ENCODE measurements at regions not wholly inside any gene's neighbourhood (a gene's known extent, or its start where the extent isn't known, plus 50 kb on each side); places are given as distances from the start of the nearest gene placed in this dataset.

DNA sequence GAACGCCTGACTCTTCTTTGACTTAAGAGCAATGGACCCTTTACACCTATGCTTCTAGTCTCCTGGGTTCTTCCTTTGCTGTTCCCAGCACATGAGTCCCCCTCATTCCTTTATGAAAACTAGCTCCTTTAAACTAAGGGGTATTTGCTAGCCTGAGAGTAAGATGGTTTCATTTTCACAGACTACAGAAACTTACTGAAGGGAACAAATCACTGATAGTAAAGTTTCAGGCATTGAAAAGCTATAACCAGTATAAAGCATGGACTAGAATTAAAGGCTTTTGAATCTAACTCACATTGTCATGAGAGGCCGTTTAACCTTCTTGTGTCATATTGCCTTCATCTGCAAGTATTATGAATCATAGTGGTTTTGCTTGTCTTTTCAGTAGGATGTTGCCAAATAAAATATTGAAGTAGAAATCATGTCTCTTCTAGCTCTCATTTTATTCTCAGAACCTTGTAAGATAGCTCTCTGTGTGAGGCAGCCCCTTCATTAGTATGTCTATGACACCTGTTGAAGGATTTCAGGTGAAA is 765.9 kb downstream of the NR2F2 start:
- in situ Hi-C loops (cut with HindIII; ENCODE audit: low pct_unique_long_range_greater_than_20kb, low sequenced_read_pairs) = no loop called here
- no peak for TF ChIP-seq JUND (IDR thresholded peaks at IDR 0.05; ENCODE audit: low read depth)
- no peak for DNase-seq (ENCODE audit: low read depth in 1 of 2, low spot score in 1 of 2)

DNA sequence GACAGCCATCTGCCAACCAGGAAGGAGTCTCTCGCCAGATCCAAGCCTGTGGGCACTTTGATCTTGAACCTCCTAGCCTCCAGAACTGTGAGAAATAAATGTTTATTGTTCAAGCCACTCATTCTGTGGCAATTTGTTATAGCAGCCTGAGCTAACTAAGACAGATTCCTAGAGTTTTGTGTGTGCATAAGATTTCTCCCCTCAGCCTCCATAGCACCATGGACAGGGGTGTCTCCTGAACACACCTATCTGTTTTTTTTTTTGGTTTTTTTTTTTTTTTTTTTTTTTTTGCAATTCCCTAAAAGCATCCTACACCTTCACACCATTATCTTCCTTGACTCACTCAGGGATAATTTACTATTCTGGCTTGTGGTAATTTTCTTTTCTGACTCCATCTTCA is 768.5 kb downstream of the NR2F2 start:
- no peak for TF ChIP-seq JUND (IDR thresholded peaks at IDR 0.05; ENCODE audit: low read depth)
- in situ Hi-C loops (cut with HindIII; ENCODE audit: low pct_unique_long_range_greater_than_20kb, low sequenced_read_pairs) = no loop called here
- no peak for DNase-seq (ENCODE audit: low read depth in 1 of 2, low spot score in 1 of 2)

DNA sequence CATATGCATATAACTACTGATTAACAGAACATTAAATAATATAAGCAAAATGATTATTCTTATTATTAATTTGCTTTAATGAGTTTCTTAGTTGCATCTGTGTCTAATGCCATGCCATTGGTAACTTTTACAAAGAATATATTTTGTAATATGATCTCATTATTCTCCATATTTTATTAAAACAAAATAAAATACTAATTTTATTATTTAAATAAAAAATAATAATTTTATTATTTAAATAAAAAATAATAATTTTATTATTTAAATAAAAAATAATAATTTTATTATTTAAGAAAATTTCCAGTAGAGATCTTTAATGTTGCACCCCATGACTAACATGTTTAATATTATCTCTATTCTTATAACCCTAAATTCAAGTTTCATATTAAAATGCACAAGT is 771.1 kb downstream of the NR2F2 start:
- in situ Hi-C loops (cut with HindIII; ENCODE audit: low pct_unique_long_range_greater_than_20kb, low sequenced_read_pairs) = no loop called here
- no peak for TF ChIP-seq JUND (IDR thresholded peaks at IDR 0.05; ENCODE audit: low read depth)
- DNase-seq (ENCODE audit: low read depth in 1 of 2, low spot score in 1 of 2) = no peak

DNA sequence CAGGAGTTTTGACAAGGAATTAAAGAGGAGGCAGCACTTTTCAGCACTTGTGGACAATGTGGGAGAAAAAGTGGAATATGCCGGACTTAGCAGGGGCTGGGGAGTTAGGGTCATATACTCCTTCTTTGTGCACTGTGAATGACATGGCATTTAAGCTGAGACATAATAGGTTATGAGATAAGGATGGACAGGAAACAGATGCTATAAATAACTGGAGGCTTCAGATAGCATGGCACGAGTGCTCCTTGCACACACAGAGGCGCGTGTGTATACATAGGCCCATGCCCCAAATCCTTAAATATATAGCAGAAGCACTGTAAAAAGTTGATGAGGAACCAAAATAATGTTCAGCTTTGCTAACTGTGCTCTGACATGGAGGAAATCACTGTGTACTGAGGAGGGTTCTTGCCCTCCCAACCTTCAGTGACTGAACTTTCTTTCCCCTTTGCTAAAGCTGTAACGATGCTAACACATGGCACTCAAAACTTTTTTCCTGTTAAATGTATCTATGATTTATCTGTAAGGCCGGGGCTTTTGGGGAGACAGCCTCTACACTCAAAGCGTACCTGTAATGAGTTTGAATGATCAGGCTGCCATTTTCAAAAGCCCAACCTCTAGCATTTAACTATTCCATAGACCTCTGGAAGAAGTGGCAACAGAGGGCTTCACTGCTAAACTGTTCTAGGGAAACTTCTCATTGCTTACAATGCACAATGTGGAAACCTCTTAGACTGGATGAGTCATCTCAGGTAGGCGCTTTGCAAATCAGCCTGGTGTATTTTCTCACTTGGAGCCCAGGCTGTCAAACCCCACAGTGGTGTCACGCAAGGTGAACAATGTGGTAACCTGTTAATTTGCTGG is 784.6 kb downstream of the NR2F2 start:
- no peak for TF ChIP-seq JUND (IDR thresholded peaks at IDR 0.05; ENCODE audit: low read depth)
- in situ Hi-C loops (cut with HindIII; ENCODE audit: low pct_unique_long_range_greater_than_20kb, low sequenced_read_pairs) = no loop called here
- DNase-seq (ENCODE audit: low read depth in 1 of 2, low spot score in 1 of 2) = no peak

DNA sequence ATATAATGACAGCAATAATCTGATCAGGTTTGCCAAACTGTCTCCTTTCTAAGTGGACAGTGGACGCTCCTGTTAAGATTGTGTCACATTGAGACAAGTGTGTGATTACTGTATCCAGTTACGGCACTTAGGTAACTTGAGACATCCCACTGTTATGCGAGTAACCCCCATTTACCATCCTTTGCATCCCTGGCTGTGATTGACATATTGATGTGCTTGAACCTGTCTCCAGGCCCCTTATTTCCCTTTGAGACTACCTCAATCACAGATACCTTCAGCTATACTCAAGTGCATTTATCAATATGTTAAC is 785.2 kb downstream of the NR2F2 start:
- no peak for DNase-seq (ENCODE audit: low read depth in 1 of 2, low spot score in 1 of 2)
- in situ Hi-C loops (cut with HindIII; ENCODE audit: low pct_unique_long_range_greater_than_20kb, low sequenced_read_pairs) = no loop called here
- TF ChIP-seq JUND (IDR thresholded peaks at IDR 0.05; ENCODE audit: low read depth) = no peak

DNA sequence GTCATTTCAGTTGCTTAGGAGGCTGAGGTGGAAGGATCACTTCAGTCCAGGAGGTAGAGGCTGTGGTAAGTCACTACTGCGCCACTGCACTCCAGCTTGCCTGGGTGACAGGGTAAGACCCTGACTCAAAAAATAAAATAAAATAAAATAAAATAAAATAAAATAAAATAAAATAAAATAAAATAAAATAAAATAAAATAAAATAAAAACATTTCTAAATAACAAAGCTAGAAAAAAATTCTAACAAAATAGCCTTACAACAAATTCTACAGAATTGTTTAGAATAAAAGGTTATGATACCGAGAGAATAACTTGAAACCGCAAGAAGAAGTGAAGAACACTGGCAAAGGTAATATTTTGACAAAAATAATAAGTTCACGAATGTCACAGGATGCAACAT is 794.3 kb downstream of the NR2F2 start:
- no peak for DNase-seq (ENCODE audit: low read depth in 1 of 2, low spot score in 1 of 2)
- in situ Hi-C loops (cut with HindIII; ENCODE audit: low pct_unique_long_range_greater_than_20kb, low sequenced_read_pairs) = no loop called here
- TF ChIP-seq JUND (IDR thresholded peaks at IDR 0.05; ENCODE audit: low read depth) = no peak

DNA sequence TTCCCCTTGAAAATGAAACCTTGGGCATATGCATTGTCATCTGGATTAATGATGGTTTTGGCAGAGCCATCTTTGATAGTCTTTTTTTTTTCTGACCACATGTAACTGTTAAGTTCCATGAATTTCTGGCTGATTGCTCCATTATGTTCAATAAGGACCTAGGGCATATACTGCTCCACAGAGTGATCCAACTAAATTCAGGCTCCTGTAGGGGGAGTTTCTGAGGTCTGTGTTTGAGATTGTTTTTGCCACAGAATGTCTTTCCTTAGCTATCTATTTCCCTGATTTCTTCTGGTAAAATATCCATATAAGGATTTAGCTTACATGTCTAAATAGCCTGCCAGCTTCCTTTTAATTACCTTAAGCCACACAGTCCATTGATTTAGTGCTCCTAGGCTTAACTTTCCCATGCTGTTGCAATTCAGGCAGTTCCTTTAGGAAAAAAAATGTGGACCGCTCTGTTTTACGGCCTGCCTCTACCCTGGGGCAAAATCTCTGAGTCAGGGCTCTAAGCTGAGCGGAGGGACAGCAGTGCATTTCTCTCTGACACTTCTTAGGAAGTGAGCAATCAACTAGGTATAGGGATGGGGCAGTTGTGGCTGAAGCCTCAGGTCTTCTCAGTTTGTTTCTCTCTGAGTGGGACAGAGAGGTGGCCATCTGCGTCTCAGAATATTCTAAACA is 796.2 kb downstream of the NR2F2 start:
- TF ChIP-seq JUND (IDR thresholded peaks at IDR 0.05; ENCODE audit: low read depth) = no peak
- in situ Hi-C loops (cut with HindIII; ENCODE audit: low pct_unique_long_range_greater_than_20kb, low sequenced_read_pairs) = no loop called here
- peak in 1 of 2 experiments; percentile 25 for DNase-seq (ENCODE audit: low read depth in 1 of 2, low spot score in 1 of 2)

DNA sequence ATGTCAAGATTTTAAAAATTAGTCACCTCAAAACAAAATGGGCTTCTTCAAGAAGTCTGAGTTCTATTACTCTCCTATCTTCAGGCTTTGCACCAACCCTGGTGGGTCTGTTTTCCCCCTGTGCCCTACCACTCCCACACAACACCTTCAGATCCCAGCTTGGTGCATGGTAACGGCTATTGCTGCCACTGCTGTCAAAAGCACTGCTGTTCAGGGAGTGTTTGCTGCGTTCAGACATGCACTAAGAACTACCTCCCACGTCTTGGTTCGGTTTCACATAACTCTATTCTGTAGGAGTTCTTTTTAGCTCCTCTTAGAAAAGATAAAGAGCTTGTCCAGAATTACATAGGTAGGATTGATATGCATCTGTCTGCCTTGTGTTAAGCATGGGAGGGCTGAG is 799.2 kb downstream of the NR2F2 start:
- no peak for TF ChIP-seq JUND (IDR thresholded peaks at IDR 0.05; ENCODE audit: low read depth)
- in situ Hi-C loops (cut with HindIII; ENCODE audit: low pct_unique_long_range_greater_than_20kb, low sequenced_read_pairs) = no loop called here
- DNase-seq (ENCODE audit: low read depth in 1 of 2, low spot score in 1 of 2) = no peak

DNA sequence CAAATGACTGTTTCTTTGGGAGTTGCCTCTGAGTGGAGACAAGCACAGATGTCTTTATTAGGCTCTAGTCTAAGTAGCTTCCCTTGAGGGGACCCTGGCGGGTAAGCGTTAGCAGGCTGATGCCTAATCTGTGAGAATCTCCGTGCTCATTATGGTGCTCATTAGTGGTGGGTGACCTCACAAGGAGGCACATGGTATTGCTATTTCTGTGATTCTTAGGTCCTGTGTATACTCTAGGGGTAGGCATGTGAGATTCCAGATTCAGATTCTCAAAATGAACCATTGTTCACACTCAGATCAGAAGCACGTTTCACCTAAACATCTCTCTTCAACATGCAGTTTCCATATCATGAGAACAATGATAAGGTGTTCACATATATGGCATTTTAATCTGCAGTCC is 809.7 kb downstream of the NR2F2 start:
- TF ChIP-seq JUND (IDR thresholded peaks at IDR 0.05; ENCODE audit: low read depth) = no peak
- no peak for DNase-seq (ENCODE audit: low read depth in 1 of 2, low spot score in 1 of 2)
- in situ Hi-C loops (cut with HindIII; ENCODE audit: low pct_unique_long_range_greater_than_20kb, low sequenced_read_pairs) = no loop called here

DNA sequence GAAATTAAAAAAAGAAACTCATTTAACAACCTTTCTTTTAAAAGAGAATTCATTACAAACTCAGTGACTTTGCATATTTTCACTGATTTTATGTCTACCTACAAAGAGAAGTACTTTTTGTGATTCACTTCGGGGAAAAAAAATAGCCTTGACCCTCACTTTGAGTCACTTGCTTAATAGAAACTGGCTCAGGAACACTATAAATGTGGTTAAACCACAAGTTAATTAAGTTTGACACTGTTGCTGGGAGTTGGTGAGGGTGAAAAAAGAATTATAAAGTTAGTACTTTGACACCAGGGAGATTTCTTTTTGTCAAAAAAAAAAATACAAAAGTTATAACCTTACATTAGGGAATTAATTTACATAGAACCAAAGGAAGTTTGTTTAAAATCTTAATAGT is 810.9 kb downstream of the NR2F2 start:
- DNase-seq (ENCODE audit: low read depth in 1 of 2, low spot score in 1 of 2) = no peak
- no peak for TF ChIP-seq JUND (IDR thresholded peaks at IDR 0.05; ENCODE audit: low read depth)
- in situ Hi-C loops (cut with HindIII; ENCODE audit: low pct_unique_long_range_greater_than_20kb, low sequenced_read_pairs) = no loop called here

DNA sequence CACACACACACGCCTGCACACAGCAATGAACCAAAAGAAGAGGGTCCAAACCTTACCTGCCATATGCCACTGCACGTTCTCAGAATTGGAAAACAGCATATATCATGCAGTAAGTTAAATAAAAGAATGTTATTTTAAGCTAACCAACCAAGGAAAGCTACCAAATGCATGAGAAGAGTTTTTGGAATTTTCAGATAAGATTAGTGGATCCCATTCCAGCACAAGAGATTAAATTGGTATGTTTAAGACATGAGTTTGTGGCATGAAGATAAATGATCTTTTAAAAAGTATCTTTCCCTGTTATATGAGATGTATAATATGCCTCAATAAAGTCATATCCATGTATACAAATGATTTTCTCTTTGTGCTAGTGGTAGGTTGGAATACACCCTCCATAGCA is 811.4 kb downstream of the NR2F2 start:
- in situ Hi-C loops (cut with HindIII; ENCODE audit: low pct_unique_long_range_greater_than_20kb, low sequenced_read_pairs) = no loop called here
- DNase-seq (ENCODE audit: low read depth in 1 of 2, low spot score in 1 of 2) = no peak
- TF ChIP-seq JUND (IDR thresholded peaks at IDR 0.05; ENCODE audit: low read depth) = no peak

DNA sequence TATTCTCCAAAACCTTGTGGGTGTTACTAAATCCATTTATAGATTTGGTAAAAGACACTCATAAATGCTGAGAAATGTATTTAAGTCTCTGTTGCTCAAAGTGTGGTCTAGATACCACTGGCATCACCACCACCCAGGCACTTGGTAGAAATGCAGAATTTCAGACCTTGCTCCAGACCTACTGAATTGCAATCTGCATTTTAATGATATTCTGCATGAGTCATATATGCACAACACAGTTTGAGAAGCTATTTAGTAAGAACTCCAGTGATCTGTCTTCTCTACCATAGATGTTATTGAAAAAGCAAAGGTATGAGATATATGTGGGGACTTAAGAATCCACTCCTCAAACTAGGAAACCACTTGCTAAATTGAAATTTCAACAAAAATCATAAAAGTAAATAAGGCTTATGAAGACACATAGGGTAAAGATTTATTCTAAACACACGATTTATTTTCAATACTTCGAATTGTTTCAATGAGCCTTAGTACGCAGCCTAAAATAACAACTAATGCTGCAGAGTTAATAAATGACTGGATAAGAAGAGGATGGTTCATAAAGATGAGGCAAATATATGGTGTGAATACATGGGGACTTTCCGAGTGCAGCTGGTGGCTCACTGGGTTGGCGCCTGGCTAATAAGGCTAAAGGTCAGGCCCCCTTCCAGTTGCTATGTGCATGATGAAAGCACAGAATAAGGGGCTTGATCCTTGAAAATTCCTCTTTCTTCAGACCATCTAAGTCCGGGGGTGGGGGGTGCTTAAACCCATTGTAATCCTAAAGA is 813.3 kb downstream of the NR2F2 start:
- TF ChIP-seq JUND (IDR thresholded peaks at IDR 0.05; ENCODE audit: low read depth) = no peak
- in situ Hi-C loops (cut with HindIII; ENCODE audit: low pct_unique_long_range_greater_than_20kb, low sequenced_read_pairs) = no loop called here
- no peak for DNase-seq (ENCODE audit: low read depth in 1 of 2, low spot score in 1 of 2)

DNA sequence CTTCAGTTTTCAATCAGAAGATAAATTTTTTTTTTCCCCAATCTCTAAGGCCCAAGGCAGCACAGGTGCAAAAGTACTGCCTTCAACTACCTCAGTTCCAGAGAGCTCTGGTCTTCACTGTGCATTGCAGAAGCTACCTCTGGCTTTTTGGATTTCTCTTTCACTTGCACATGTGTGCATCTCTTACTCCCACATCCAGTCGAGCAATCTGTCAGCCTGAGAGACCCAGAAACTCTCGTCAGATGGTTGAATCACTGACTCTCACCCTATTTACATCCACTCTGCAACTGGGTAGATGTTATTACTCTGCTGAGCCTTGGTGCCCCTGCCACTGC is 813.8 kb downstream of the NR2F2 start:
- TF ChIP-seq JUND (IDR thresholded peaks at IDR 0.05; ENCODE audit: low read depth) = no peak
- in situ Hi-C loops (cut with HindIII; ENCODE audit: low pct_unique_long_range_greater_than_20kb, low sequenced_read_pairs) = no loop called here
- no peak for DNase-seq (ENCODE audit: low read depth in 1 of 2, low spot score in 1 of 2)

Measured in T47D (cell line).